HG03066 (cell line): ENCODE measurements at regions not wholly inside any gene's neighbourhood (a gene's known extent, or its start where the extent isn't known, plus 50 kb on each side); places are given as distances from the start of the nearest gene placed in this dataset.

Source experiments
- ATAC-seq: cut with Tn5 transposase; IDR thresholded peaks from one replicate; pipeline ENCODE4 v1.9.1; 2021; ENCODE audit warnings: low read depth; ENCODE audit not compliant: unreplicated experiment

DNA sequence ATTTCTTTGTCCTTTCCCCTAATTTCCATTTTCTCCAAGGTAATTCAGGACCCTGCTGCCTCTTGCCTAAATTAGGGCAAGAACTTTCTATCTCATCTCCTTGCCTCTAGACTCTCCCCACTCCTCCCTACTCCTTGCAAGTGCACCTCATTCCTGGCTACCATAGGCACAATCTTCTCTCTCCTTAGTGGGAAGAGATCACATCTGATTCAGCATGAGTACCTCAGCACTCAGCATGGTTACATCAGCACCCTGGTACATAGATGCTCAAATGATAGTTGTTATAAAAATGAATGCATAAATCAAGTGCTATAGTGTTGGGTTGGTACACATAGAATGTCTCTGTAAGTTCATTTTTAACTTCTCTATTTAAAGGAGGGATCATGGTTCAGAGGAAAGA, 313.4 kb upstream of the RASGRP1 start:
- no peak for ATAC-seq

DNA sequence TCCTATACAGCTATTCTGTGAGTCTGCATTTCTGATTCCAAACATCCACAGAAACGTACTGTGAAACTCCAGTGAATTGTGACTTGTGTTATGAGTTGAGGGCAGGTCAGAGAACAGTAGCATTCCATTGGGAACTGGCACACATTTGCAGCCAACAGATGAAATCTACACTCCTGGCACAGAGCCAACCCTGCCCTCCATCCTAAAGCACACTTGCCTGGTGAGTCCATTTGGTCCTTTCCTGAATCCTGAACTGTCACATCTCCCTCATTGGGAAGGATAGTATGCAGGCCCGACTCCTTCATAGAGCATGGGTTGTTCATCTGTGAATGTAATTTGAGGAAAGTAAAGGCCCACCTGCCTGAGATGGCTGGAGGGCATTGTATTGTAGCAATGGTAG, 314.3 kb upstream of the RASGRP1 start:
- ATAC-seq = no peak

DNA sequence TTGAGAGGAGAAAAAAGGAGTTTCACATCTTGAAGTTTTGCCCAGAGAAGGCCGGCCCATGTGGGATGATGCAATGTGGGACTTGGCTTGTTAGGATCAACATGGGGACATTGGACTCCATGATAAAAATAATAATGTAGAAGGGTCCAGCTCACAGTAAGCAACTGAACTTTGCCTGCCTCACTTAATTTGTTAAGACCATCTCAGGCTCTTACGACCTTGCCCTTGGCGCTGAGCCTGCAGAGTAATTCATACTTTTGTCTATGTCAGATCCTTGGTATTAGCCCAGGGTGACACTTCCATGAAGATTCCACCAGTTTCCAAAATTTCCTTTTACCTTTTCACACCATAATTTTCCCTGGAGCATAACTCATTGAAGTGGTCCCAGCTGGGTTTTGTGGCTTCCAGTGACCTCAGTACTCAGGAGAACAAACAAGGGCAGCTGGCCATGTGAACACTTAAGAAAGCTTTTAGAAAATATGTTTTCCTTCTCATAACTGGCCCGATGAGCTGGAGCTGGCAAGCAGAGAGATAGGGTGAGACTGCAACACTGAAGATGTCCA, 315.4 kb upstream of the RASGRP1 start:
- no peak for ATAC-seq

DNA sequence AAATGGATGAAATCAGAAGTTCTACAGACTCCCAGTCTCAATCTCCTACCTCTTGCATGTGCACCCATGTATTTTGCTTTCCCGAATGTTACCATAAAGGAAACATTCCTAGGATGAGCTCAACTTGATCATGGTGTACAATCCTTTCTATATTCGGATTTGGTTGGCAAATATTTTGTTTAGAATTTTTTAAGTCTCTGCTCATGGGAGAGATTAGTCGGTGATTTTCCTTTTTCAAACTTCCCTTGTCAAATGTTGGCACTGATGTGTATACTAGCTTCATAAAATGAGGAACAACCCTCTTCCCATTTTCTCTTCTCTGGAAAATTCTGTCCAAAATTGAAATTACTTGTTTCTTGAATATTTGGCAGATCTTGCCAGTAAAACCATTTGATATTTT, 317.6 kb upstream of the RASGRP1 start:
- ATAC-seq = no peak

DNA sequence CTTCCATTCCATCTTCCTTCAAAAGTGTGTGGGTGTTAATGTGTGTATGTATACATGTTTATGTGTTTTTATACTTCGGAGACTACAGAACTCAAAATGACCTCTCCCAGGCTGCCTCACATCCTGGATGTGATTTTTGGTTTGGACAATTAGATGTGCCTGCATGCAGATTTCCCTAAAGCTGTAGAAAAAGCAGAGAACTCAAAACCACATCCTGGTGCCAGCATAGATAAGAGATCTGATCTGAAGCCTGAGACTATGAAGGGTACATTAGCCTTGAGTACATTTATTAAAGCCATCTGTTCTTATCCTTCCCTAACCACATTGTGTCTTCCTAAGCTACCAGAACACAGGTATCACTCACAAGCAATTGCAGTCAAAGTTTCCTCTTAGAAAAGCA, 319.4 kb upstream of the RASGRP1 start:
- no peak for ATAC-seq

DNA sequence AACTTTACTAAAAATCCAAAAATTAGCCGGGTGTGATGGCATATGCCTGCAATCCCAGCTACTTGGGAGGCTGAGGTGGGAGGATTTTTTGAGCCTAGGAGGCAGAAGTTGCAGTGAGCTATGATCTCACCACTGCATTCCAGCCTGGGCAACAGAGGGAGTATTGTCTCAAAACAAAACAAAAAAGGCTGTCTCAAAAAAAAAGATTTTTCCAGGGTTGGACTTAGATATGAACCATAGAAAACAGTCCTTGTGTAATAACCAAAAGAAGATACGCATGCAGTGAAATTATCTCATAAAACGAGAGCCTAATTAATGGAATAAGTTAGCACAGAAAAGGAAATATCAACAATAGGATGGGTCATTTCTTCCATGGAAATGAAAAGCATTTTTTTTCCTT, 320.4 kb upstream of the RASGRP1 start:
- ATAC-seq = no peak

DNA sequence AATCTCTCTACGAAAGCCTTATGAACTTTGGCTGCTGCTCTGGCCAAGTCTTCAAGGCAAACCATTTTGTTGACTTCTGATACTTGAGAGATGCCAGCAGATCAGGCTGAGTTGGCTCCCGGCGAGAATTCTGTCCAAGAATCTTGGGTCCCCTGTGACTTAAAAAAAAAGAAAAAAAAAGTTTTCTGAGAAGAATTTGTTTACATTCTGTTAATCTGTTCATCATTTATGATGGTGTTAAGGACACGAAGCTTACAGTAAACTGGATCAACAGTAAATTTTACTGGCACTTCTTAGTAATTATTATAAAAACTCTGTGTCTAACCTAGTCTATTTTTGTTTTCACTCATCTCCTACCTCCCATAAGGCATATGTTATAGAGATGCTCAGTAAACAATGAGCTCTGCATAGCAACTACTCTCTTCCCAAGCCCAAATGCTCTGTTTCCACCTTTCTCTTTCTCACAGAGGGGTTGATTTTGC, 320.9 kb upstream of the RASGRP1 start:
- ATAC-seq = no peak

DNA sequence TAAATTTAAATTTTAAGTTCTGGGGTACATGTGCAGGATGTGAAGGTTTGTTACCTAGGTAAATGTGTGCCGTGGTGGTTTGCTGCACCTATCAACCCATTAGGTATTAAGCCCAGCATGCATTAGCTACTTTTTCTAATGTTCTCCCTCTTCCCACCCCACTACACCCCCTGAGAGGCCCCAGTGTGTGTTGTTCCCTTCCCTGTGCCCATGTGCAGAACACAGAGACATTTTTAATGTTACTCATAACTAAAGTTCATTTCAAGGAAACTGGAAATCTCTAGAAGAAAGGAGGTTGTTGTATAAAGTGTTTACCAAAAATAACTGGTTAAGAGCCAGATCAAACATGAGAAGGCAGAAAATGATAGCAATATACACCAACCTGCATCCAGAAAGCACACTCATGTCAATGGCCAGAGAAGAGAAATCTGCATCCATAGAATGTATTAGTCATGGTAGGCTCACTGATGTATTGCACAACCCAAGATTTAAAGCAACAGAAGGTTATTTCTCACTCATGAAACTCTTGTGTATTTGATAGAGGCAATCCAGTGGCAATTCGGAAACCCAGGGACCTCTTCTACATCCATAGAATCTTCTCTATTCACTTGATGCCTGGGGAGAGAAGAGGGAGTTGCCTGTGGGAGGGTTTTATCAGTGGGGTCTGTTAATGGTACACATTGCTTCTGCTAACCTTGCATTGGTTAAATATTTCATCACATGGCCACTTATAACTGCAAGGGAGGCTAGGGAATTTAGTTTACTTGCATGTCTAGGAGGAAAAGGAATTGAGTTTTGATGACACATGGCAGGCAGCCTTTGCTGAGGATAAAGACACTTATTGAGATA, 321.9 kb upstream of the RASGRP1 start:
- no peak for ATAC-seq

DNA sequence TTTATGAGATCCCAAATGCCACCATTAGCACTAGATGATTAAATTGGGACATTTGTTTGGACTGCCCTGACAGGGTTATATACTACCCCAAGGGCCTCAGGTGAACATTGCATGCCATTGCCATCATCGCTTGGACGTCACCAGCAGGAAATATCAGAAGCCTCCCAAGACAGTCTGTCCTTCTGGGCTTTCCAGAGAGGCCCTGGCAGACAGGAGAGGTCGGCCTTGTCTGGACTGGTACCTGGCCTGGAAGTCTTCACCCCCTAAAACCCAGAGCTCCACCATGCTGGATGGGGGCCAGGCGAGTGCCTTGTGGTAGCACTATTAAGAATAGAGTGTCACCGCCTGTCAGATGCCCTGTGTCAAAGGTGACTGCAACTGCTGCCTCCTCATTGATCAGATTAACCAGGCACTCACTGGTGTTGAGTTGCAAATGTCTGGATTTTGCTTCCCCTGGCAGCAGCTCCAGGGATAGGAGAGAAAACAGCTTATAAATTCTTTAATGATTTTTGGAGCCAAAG, 324.1 kb upstream of the RASGRP1 start:
- ATAC-seq = no peak

DNA sequence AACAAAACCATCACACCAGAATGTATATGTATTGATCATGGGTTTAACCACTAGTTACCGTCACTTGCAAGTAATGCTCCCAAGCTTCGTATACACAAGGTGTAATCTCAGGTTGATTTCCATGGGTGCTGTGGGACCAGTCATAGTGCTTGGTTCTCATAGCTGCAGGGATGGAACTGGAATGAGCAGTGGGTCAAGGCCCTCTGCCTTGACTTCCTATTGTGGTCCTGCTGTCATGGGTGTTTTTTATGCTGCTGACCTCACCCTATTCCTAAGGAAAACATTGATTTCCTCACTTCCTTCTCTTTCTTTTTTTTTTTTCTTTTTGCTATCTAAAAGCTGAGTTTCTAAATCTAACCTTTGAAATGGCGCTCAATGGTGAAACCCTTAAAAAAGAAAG, 325.6 kb upstream of the RASGRP1 start:
- no peak for ATAC-seq

DNA sequence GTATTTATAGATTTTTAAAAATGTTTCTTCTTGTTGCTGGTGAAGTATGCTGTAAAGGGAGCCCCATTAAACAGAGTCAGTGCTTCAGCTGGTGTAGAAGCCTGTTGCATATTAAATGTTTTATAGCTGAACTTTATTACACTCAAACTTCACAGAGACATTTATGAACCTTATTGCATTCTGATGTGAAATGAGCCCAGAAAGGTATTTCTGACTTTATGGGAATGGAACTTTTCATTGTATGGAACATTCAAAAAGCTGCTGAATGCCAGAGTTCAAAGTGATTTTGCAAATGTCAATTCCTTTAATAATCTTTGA, 329.3 kb upstream of the RASGRP1 start:
- ATAC-seq = no peak

DNA sequence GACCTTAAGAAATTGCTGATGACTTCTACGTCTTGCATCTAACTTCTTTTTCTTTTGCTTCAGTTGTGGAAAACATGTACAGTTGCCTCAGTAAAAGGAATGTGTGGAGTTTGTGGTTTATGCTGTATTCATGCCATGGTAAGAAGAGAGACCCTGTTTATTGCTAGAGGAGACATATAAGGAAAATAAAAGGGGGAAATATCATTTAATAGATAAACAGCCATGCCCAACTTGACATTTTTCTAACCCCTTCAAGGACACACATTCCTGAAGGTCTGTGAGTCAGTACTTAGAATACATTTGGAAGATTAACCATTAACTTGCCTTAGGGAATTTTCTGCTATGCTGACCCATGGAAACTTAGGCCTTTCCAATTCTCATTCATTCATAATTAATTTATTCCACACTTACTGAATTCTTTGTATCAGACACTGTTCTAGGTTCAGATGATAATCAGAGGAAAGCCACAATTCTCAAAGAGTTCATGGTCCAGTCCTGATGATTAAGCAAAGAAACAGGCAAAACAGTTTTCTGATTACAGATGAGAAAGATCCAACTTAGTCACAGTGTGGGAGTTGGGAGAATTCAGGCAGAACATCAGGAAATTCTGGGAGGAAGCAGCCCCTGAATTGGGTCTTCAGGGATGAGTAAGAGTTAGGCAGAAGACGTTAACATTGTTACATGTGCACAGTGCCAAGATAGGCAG, 329.8 kb upstream of the RASGRP1 start:
- no peak for ATAC-seq

DNA sequence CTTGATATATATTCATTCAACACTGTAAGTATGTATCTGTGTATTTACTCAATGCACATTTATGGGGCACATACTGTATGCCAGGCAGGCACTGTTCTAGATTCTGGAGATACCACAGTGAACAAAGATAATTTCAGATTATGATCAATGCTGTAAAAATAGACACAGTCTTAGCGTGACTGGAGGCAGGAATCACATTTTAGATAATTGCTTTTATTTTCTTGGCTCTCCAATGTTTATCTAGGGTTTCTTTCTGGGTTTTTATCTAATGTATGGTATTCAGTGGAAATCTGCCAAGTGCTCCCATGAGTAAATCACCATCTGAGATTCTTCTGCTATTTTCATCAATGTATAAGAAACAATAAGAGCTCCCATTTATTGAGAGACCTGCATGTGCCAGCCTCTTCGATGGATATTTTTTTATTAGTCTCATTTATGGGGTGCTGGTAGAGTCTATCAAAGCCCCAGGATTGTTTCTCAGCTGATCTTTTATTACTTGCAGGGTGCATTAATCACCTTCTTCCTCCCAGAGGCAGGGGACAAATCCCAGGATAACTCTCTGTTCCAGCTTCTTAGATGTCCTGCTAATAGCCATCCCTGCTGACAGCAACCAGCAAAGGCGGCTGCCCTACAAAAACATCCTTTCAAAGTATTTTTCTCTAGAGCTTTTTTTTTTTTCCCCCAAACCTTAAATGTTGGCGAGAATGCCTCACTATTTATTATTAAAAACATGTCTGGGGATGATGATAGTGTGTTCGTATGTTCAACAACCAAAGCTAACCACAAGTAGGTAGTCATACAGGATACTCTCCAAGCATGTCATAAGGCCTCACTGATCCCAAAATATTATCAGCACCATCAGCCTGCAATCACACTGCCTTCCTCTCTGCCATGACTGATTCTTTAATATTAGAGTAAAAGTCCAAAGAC, 331.0 kb upstream of the RASGRP1 start:
- ATAC-seq = no peak

DNA sequence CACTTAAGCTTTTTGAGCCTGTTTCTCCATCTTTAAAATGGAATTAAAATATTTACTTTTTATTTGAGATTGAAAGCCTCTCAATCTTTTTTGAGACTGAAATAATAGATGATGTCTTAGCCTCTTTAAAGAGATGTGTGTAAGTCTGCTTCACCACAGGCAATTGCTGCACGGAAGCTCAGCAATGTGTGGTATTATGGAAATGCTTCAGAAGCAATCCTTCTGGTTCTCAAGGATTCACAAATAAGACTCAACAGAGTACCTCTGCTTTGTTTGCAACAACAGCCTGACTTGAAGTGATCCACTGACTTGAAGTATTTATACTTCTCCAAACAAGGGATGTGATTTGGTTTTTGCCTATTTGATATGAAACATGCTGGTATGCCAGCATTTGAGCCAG, 332.0 kb upstream of the RASGRP1 start:
- ATAC-seq = no peak

DNA sequence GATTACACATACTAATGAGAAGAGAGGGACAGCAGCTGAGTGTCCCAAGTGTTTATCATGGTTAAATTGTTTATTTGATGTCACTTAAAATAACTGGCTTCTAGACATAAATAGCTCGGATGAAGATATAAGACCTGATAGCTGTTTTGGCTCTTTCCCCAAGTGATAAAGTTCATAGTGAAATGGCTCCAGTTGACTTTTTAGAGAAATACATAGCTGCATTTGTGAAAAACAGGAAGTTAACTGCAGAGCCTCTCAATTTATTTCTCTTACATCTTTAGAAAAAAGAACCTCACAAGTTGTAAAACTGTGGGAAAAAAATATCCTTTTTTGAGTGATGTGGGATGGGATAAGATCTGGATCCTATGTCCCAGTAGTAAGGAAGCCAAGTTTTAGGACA, 332.9 kb upstream of the RASGRP1 start:
- no peak for ATAC-seq

DNA sequence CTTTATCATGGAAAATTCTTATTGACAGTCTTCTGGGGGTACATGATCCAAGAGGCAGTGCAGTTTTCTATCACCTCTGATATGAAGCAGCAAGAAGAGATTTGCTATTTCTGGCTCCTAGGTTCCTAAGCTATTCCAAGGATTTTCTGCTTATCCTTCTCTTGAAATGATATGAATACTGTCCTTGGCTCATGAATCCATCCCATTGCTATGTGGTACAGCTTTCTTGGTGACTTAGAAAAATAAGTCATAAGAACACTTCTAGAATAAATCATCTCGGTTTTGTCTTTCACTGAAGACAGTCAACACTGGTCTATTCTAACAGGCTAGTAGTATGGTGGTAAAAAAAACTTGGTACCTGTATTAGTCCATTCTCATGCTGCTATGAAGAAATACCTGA, 333.6 kb upstream of the RASGRP1 start:
- no peak for ATAC-seq

DNA sequence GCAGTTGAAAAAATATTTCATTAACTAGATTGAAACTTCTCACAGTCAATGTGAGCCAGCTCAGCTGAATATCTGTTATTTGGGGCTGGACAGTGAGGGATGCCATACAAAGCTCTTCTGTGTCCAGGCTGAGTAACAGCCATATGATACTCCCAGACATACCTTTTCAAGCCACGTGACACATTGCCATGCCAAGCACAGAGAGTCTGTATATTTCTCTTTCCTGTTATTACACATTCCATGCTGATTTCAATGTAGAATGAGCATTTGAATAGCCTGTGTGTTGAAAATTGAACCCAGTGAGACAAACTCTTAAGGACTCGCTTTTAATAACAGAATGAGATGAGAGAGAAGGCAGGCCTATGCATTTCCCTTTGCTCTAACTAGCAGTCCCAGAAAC, 334.7 kb upstream of the RASGRP1 start:
- no peak for ATAC-seq

DNA sequence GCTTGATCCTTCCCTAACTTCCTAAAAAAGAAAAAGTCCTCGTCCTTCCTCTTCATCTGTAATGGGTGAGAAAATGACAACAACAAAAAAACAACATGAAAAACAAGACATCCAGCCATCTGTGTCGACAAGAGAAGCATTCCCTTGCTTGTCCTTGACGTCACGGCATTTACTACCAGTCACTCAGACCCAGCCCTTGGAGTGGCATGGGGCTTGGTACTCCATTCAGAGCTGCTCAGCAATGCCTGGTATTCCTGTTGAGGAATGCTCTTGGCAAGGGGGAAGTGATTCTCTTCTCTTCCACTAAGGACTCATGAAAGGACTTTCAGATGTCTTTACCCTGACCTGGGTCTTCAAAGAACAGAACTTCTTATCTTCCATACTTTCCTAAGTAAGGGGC, 339.7 kb upstream of the RASGRP1 start:
- no peak for ATAC-seq

DNA sequence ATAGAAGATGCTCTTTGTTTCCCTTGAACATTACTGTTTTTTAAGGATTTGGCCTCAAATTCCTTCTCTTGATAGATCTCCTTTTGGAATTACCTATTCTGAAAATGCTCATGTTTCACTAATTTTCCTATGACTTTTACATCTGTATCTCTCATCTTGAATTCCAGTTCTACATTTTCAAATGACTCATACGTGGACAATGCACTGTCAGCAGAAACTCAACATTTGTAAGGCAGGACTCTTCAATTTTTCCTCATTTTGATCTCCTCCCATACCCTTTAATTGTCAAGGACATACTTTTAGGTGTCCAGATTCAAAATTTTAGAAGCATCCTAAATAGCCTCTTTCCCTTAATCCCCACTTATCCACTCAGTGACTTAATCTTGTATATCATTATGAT, 341.0 kb upstream of the RASGRP1 start:
- ATAC-seq = no peak

DNA sequence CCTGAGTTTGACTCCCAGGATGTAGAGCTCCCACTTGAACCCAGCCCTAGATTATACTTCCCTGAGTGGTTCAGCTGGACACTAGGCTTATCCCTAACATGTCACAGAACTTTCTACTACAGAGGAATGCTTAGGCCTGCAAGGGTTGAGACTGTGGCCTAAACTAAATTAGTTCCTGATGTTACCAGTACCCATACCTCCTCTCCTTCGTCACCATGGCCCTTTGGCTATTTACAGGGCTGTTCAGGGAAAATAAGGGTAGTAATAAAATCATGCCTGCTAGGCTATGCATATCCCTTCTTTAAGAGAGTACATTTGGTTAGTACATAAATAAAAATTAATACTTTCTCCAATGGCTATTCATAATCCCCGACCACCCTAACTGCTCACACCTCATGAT, 356.4 kb upstream of the RASGRP1 start:
- no peak for ATAC-seq

DNA sequence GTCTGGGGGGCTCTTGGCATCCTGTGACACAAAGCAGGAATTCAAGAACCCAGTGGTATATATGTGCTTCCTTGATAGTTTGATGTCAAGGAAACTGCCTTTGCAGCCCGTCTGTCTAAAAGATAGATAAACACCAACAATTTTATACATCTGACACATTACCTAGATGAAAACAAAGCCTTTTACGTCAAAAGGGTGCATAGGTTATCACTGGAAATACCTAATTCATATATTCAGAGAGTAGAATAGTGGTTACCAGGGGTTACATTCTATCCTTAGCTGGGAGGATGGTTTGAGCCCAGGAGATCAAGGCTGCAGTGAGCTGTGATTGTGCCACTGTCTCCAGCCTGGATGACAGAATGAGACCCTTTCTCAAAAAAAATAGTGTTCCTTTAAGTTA, 356.9 kb upstream of the RASGRP1 start:
- ATAC-seq = no peak
